ENCODE measurements at regions not wholly inside any gene's neighbourhood (a gene's known extent, or its start where the extent isn't known, plus 50 kb on each side); places are given as distances from the start of the nearest gene placed in this dataset.

GRCh38 chr9:22580788-22581187 is 134.2 kb downstream of the DMRTA1 start:
- no peak overlapping the region for H3K4me3 ChIP-seq
- no peaks in the 10 kb centered on the region for H3K4me1 ChIP-seq
- intact Hi-C loops (cut with DNase I), result no loop called here
- no peaks in the 10 kb centered on the region for H3K9me3 ChIP-seq
- no peak for TF ChIP-seq POLR2AphosphoS5 (IDR thresholded peaks at IDR 0.05; ENCODE audit: insufficient read depth in 1 of 2, low read depth in 1 of 2)
- no peak for TF ChIP-seq CTCF (IDR thresholded peaks at IDR 0.05)
- no peak for TF ChIP-seq POLR2A (IDR thresholded peaks at IDR 0.05)
- no peaks in the 10 kb centered on the region for H3K36me3 ChIP-seq
- DNase-seq (ENCODE audit: extremely low spot score in 2 of 2), result no peak
- H3K27ac ChIP-seq, result no peak overlapping the region
- no peaks in the 10 kb centered on the region for H3K27me3 ChIP-seq

GRCh38 chr9:22582221-22582620 is 135.6 kb downstream of the DMRTA1 start:
- DNase-seq (ENCODE audit: extremely low spot score in 2 of 2), result no peak
- no peaks in the 10 kb centered on the region for H3K4me1 ChIP-seq
- no peaks in the 10 kb centered on the region for H3K36me3 ChIP-seq
- no peaks in the 10 kb centered on the region for H3K27me3 ChIP-seq
- no peak for TF ChIP-seq POLR2A (IDR thresholded peaks at IDR 0.05)
- no peak for TF ChIP-seq CTCF (IDR thresholded peaks at IDR 0.05)
- no peak for TF ChIP-seq POLR2AphosphoS5 (IDR thresholded peaks at IDR 0.05; ENCODE audit: insufficient read depth in 1 of 2, low read depth in 1 of 2)
- no peak overlapping the region for H3K4me3 ChIP-seq
- intact Hi-C loops (cut with DNase I), result no loop called here
- no peak overlapping the region for H3K27ac ChIP-seq
- H3K9me3 ChIP-seq, result no peaks in the 10 kb centered on the region

DNA sequence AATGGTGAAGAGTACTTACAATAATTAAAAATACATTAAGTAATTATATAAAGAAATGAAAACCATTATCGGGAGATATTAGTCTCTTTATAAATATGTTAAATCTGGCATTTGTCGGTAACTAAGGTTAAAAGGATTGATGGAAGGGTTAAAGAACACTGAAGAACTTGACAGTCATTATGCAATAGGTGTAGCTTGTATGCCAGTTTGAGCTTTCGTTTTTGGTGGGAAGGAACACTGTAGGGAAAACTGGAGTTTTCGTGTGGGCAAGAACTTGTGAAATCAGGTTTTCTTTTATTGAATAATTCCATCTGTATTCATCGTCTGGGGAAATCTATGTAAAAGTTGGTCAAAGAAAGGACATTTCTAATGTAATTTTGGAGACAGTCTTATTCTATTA is 142.3 kb downstream of the DMRTA1 start:
- H3K4me3 ChIP-seq, result no peak overlapping the region
- H3K36me3 ChIP-seq, result no peaks in the 10 kb centered on the region
- no peak for TF ChIP-seq POLR2A (IDR thresholded peaks at IDR 0.05)
- TF ChIP-seq POLR2AphosphoS5 (IDR thresholded peaks at IDR 0.05; ENCODE audit: insufficient read depth in 1 of 2, low read depth in 1 of 2), result no peak
- TF ChIP-seq CTCF (IDR thresholded peaks at IDR 0.05), result no peak
- H3K4me1 ChIP-seq, result no peaks in the 10 kb centered on the region
- H3K27me3 ChIP-seq, result no peaks in the 10 kb centered on the region
- H3K27ac ChIP-seq, result no peak overlapping the region
- no peaks in the 10 kb centered on the region for H3K9me3 ChIP-seq
- DNase-seq (ENCODE audit: extremely low spot score in 2 of 2), result no peak
- intact Hi-C loops (cut with DNase I), result no loop called here

DNA sequence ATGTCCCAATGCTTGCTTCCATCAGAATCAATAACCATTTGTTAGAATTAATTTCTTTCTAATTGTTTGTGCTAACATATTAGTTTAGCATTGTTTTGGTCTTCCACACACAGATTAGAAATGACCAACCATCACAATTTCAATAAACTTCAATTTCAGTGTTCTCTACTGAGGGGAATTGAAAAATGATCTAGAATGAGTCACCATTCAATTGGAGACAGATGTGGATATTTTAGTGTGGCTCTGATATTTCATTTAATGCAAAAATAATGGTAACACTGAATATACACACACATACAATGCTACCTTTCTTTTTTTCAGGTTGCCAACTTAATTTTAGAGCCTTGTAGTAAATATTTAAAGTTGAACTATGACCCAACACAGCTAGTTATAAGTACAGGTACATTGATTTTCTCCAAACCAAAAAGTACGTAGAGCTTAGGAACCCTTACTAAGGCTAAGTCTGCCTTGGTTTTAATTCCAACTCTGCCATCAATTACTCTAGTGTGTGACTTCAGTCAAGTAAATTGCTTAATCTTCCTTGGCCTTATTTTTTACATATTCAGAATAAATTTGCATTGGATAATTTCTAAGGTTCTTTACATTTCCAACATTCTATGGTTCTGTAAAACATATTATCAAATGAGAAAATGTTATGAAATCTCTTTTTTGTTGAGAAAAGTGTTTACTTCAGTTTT is 143.9 kb downstream of the DMRTA1 start:
- no peak for TF ChIP-seq CTCF (IDR thresholded peaks at IDR 0.05)
- no peak for TF ChIP-seq POLR2A (IDR thresholded peaks at IDR 0.05)
- no peak for TF ChIP-seq POLR2AphosphoS5 (IDR thresholded peaks at IDR 0.05; ENCODE audit: insufficient read depth in 1 of 2, low read depth in 1 of 2)
- H3K4me1 ChIP-seq, result no peaks in the 10 kb centered on the region
- no peak overlapping the region for H3K4me3 ChIP-seq
- no peaks in the 10 kb centered on the region for H3K9me3 ChIP-seq
- H3K27me3 ChIP-seq, result no peaks in the 10 kb centered on the region
- H3K27ac ChIP-seq, result no peak overlapping the region
- H3K36me3 ChIP-seq, result no peaks in the 10 kb centered on the region
- intact Hi-C loops (cut with DNase I), result no loop called here
- DNase-seq (ENCODE audit: extremely low spot score in 2 of 2), result no peak

DNA sequence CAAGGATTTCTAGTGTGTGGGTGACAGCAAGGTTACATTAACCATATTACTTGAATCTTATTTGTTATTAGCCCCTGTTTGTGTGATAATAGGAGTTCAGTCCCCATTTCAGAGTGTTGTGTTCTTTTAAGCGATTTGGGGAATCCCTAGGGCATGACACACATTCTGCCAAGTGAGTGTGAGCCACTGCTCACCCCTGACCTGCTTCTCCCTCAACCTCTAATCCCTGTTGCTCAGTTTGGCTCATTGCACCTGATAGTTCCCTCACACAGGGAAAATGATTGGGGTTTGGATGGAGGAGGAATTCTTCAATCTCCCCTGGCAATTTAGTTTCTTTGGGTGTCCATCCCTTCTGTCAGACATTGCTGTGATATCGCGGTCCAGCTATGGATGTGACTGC is 149.2 kb downstream of the DMRTA1 start:
- Histone ChIP-seq H3K36me3 (no peaks in the 10 kb centered on the region), H3K27ac (no peak overlapping the region), H3K4me1 (no peaks in the 10 kb centered on the region), H3K27me3 (no peaks in the 10 kb centered on the region), H3K9me3 (no peaks in the 10 kb centered on the region), H3K4me3 (no peak overlapping the region)
- intact Hi-C loops (cut with DNase I), result no loop called here
- DNase-seq (ENCODE audit: extremely low spot score in 2 of 2), result no peak
- TF ChIP-seq POLR2A (IDR thresholded peaks at IDR 0.05), result no peak

All from vagina (tissue), 2 donors.